Inferior parietal cortex (tissue), 1 donor: ENCODE measurements at regions not wholly inside any gene's neighbourhood (a gene's known extent, or its start where the extent isn't known, plus 50 kb on each side); places are given as distances from the start of the nearest gene placed in this dataset.
"Not testable (repeated sequence)": the region's sequence is repeated elsewhere in the genome, so short reads cannot be mapped to it uniquely, and the experiment has no call there.

Experiments used
- DNase-seq: peaks from one replicate; pipeline ENCODE4 v3.0.0-alpha.2; 2016; ENCODE audit errors: extremely low spot score

GRCh38 chr18:23311351-23312121 lies 141.6 kb upstream of the RIOK3 start:
- DNase-seq = no peak

- no peak for DNase-seq
Observed at GRCh38 chr18:23313379-23313778, 139.7 kb upstream of the RIOK3 start.

GRCh38 chr18:23314672-23315071 lies 138.4 kb upstream of the RIOK3 start:
- DNase-seq = no peak

GRCh38 chr18:23316316-23316715 lies 136.8 kb upstream of the RIOK3 start:
- DNase-seq = no peak

- no peak for DNase-seq
Observed at GRCh38 chr18:23316988-23317387, 136.1 kb upstream of the RIOK3 start.

- no peak for DNase-seq
Observed at GRCh38 chr18:23317975-23318675, 135.0 kb upstream of the RIOK3 start.

GRCh38 chr18:23320709-23321236 lies 132.3 kb upstream of the RIOK3 start:
- no peak for DNase-seq

GRCh38 chr18:23321996-23322395 lies 131.1 kb upstream of the RIOK3 start:
- DNase-seq = peak; percentile 15

- no peak for DNase-seq
Observed at GRCh38 chr18:23324056-23324811, 128.9 kb upstream of the RIOK3 start.

GRCh38 chr18:23324861-23325260 lies 128.2 kb upstream of the RIOK3 start:
- DNase-seq = no peak

GRCh38 chr18:23329671-23330070 lies 123.4 kb upstream of the RIOK3 start:
- not testable (repeated sequence) for DNase-seq

GRCh38 chr18:23330423-23330822 lies 122.7 kb upstream of the RIOK3 start:
- no peak for DNase-seq

GRCh38 chr18:23331091-23331920 lies 121.8 kb upstream of the RIOK3 start:
- no peak for DNase-seq

GRCh38 chr18:23332356-23332755 lies 120.7 kb upstream of the RIOK3 start:
- DNase-seq = no peak

GRCh38 chr18:23333827-23334226 lies 119.3 kb upstream of the RIOK3 start:
- no peak for DNase-seq

- DNase-seq = no peak
Observed at GRCh38 chr18:23334569-23334968, 118.5 kb upstream of the RIOK3 start.

GRCh38 chr18:23336101-23336500 lies 117.0 kb upstream of the RIOK3 start:
- DNase-seq = no peak

GRCh38 chr18:23337599-23338444 lies 115.3 kb upstream of the RIOK3 start:
- DNase-seq = no peak

GRCh38 chr18:23340661-23341060 lies 112.4 kb upstream of the RIOK3 start:
- DNase-seq = no peak

GRCh38 chr18:23341383-23341782 lies 111.7 kb upstream of the RIOK3 start:
- no peak for DNase-seq
